ENCODE measurements at regions not wholly inside any gene's neighbourhood (a gene's known extent, or its start where the extent isn't known, plus 50 kb on each side); places are given as distances from the start of the nearest gene placed in this dataset.

DNA sequence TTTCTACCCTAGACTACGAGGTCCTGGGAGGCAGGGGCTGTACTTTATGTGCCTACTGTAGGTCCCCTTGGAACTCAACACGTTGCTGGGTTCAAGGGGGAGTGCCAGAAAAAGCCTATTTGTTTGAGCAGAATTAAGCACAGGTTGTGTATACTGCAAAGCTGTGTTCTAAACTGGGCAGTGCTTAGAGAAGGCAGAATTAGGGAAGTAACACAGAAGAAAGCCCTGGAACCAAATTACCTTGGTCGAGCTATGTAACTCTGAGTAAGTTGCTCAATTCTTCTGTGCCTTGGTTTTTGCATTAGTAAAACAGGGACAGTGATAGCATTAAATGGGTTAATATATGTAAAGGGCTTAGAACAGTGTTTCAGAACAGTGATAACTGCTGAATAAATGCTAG, 245.0 kb upstream of the SFRP2 start:
- TF ChIP-seq, protein P1, sequence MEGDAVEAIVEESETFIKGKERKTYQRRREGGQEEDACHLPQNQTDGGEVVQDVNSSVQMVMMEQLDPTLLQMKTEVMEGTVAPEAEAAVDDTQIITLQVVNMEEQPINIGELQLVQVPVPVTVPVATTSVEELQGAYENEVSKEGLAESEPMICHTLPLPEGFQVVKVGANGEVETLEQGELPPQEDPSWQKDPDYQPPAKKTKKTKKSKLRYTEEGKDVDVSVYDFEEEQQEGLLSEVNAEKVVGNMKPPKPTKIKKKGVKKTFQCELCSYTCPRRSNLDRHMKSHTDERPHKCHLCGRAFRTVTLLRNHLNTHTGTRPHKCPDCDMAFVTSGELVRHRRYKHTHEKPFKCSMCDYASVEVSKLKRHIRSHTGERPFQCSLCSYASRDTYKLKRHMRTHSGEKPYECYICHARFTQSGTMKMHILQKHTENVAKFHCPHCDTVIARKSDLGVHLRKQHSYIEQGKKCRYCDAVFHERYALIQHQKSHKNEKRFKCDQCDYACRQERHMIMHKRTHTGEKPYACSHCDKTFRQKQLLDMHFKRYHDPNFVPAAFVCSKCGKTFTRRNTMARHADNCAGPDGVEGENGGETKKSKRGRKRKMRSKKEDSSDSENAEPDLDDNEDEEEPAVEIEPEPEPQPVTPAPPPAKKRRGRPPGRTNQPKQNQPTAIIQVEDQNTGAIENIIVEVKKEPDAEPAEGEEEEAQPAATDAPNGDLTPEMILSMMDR (IDR thresholded peaks at IDR 0.05): no peak
- TF ChIP-seq POLR2A (IDR thresholded peaks at IDR 0.05): no peak

Measured in testis (tissue), 2 donors.